Adrenal gland (tissue), 9 donors: ENCODE measurements at regions not wholly inside any gene's neighbourhood (a gene's known extent, or its start where the extent isn't known, plus 50 kb on each side); places are given as distances from the start of the nearest gene placed in this dataset.

Experiments
- DNase-seq, 7 donors: peaks; one replicate each; pipeline ENCODE4 v3.0.0-alpha.2; 2019 to 2020
- H3K27ac ChIP-seq, 5 donors: fragments of 200-600 bp; sonication (generic) in 4 of 5; 1 replicate in 3 of 5; 2 replicates in 2 of 5; pipeline versions ENCODE4 v1.5.1 to v1.8.0; 2016 to 2020; ENCODE audit warnings: mild to moderate bottlenecking in 1 of 5
- H3K27me3 ChIP-seq: fragments of 200-600 bp; 2 replicates; pipeline ENCODE4 v1.8.0; 2021
- H3K36me3 ChIP-seq, 2 donors: fragments of 200-600 bp; replicated peaks in 1 of 2; 1 replicate in 1 of 2; 2 replicates in 1 of 2; pipeline versions ENCODE4 v1.5.1 to v1.8.0; 2018 to 2022
- H3K4me1 ChIP-seq, 2 donors: fragments of 200-600 bp; replicated peaks in 1 of 2; 1 replicate in 1 of 2; 2 replicates in 1 of 2; pipeline versions ENCODE4 v1.5.1 to v1.8.0; 2018 to 2021
- H3K4me3 ChIP-seq, 4 donors: fragments of 200-600 bp; sonication (generic) in 3 of 4; one replicate each; pipeline ENCODE4 v1.5.1; 2016 to 2018
- H3K9me3 ChIP-seq, 3 donors: fragments of 200-600 bp; sonication (generic) in 1 of 3; replicated peaks in 1 of 3; 1 replicate in 2 of 3; 2 replicates in 1 of 3; pipeline versions ENCODE4 v1.5.1 to v1.8.0; 2016 to 2021
- POLR2A ChIP-seq, 2 donors: fragments of 450-650 bp; IDR thresholded peaks; one replicate each; pipeline ENCODE4 v1.6.1; 2017; ENCODE audit warnings: antibody characterized with exemption in 2 of 2, mild to moderate bottlenecking in 2 of 2, moderate library complexity in 1 of 2
- WGBS, 4 donors: extraction: QIAGEN DNeasy Blood & Tissue Kit in 2 of 4; methylation state at CpG; one replicate each; pipeline versions ENCODE4 v1.1.5 to v1.1.7; 2013 to 2017; 5-methylcytosine and 5-hydroxymethylcytosine counted together
- intact Hi-C, 2 donors: fragments of 100-400 bp; cut with DNase I; formaldehyde crosslinking; loops; one replicate each; pipeline versions ENCODE4 v1.14.1 to v1.15.0; 2022 to 2023
- TF ChIP-seq, protein P1 (sequence below), 6 experiments: fragments of 450-650 bp in 4 of 6; fragments of 200-600 bp in 2 of 6; sonication (generic) in 1 of 6; IDR thresholded peaks; 1 replicate in 5 of 6; 2 replicates in 1 of 6; pipeline versions ENCODE4 v1.5.1 to v1.8.0; 2016 to 2021; ENCODE audit warnings: antibody characterized with exemption in 6 of 6, mild to moderate bottlenecking in 2 of 6, moderate library complexity in 1 of 6
- donor health status: healthy with polysubstance abuse.
- donor health status: Bipolar disorder and iron deficiency.
- donor health status: DM: yes; HTN: yes; CAD: no.
- donor health status: DM: no; HTN: no; CAD: no.
- donor health status: DM: no; HTN: no; CAD: no.

GRCh38 chrX:67961516-67961915, 417.7 kb downstream of the AR start:
- TF ChIP-seq, protein P1, sequence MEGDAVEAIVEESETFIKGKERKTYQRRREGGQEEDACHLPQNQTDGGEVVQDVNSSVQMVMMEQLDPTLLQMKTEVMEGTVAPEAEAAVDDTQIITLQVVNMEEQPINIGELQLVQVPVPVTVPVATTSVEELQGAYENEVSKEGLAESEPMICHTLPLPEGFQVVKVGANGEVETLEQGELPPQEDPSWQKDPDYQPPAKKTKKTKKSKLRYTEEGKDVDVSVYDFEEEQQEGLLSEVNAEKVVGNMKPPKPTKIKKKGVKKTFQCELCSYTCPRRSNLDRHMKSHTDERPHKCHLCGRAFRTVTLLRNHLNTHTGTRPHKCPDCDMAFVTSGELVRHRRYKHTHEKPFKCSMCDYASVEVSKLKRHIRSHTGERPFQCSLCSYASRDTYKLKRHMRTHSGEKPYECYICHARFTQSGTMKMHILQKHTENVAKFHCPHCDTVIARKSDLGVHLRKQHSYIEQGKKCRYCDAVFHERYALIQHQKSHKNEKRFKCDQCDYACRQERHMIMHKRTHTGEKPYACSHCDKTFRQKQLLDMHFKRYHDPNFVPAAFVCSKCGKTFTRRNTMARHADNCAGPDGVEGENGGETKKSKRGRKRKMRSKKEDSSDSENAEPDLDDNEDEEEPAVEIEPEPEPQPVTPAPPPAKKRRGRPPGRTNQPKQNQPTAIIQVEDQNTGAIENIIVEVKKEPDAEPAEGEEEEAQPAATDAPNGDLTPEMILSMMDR (IDR thresholded peaks at IDR 0.05) = no peak
- no peak for TF ChIP-seq POLR2A (IDR thresholded peaks at IDR 0.05)
- 71 to 92% (median 76%) methylated on average over 2 to 3 of the region's 3 CpGs for WGBS, 4 donors
- no peaks in the 10 kb centered on the region for H3K36me3 ChIP-seq
- no peak overlapping the region for H3K27ac ChIP-seq
- no peak for DNase-seq
- no peaks in the 10 kb centered on the region for H3K9me3 ChIP-seq
- H3K27me3 ChIP-seq = peaks cover 15% of the 10 kb centered on the region
- intact Hi-C loops = no loop called here
- H3K4me3 ChIP-seq = no peak overlapping the region
- no peaks in the 10 kb centered on the region for H3K4me1 ChIP-seq
